ENCODE measurements at regions not wholly inside any gene's neighbourhood (a gene's known extent, or its start where the extent isn't known, plus 50 kb on each side); places are given as distances from the start of the nearest gene placed in this dataset.

- H4K91ac ChIP-seq (ENCODE audit: insufficient read length, low read depth, low read length): no peak overlapping the region
- H3K23me2 ChIP-seq (ENCODE audit: insufficient read length, low read depth, low read length, poor library complexity, severe bottlenecking): no peaks in the 10 kb centered on the region
- H3K9ac ChIP-seq (ENCODE audit: extremely low read depth, insufficient read length, low read length): no peak overlapping the region
Observed at GRCh38 chr4:98746530-98746929, 88.1 kb upstream of the TSPAN5 start.

More at GRCh38 chr4:98746530-98746929, 88.1 kb upstream of the TSPAN5 start:
- no peaks in the 10 kb centered on the region for H3K79me1 ChIP-seq (ENCODE audit: insufficient read depth, low read depth, low read length, poor library complexity, severe bottlenecking)
- H3K4me2 ChIP-seq (ENCODE audit: insufficient read depth, insufficient read length, low read length): no peak overlapping the region
- H2BK15ac ChIP-seq (ENCODE audit: low read depth, low read length): no peak overlapping the region
- no peak overlapping the region for H3K27ac ChIP-seq (ENCODE audit: insufficient read length, low read depth, low read length)
- WGBS (ENCODE audit: extremely low coverage, insufficient read length, low lambda C conversion rate): no CpG with 5 or more reads among the region's 1 CpG
- H2BK20ac ChIP-seq (ENCODE audit: low read depth, low read length, poor library complexity, severe bottlenecking): no peak overlapping the region
- no peak overlapping the region for H3K14ac ChIP-seq (ENCODE audit: insufficient read depth, low read length)
- no peak overlapping the region for H2AK5ac ChIP-seq (ENCODE audit: insufficient read length, low read length)
- H3K4me3 Mint-ChIP-seq: no peak overlapping the region
- H3K23ac ChIP-seq (ENCODE audit: insufficient read length, low read depth, low read length): no peak overlapping the region
- no peak overlapping the region for H2AFZ ChIP-seq (ENCODE audit: low read length)
- no peak overlapping the region for H2BK120ac ChIP-seq (ENCODE audit: low read depth, low read length, poor library complexity, severe bottlenecking)
- H3K4me1 Mint-ChIP-seq: peaks cover 13 to 17% of the 10 kb centered on the region in 2 experiments
- H3K27me3 ChIP-seq (ENCODE audit: insufficient read depth, low read length): no peaks in the 10 kb centered on the region
- no peak overlapping the region for H3K27ac Mint-ChIP-seq
- no peak for DNase-seq
- H4K5ac ChIP-seq (ENCODE audit: insufficient read length, low read depth, low read length): no peak overlapping the region
- no peak for TF ChIP-seq CTCF (conservative IDR thresholded peaks at IDR 0.05)
- H3T11ph ChIP-seq (ENCODE audit: low read length): no peak overlapping the region
- no peaks in the 10 kb centered on the region for H3K79me2 ChIP-seq (ENCODE audit: insufficient read depth, low read length)
- no peak overlapping the region for H3K56ac ChIP-seq (ENCODE audit: insufficient read length, low read depth, low read length)
- H3K9me3 ChIP-seq (ENCODE audit: control insufficient read depth, low read depth, low read length): no peaks in the 10 kb centered on the region
- peaks cover 2% of the 10 kb centered on the region; the same call in 1 of the 2 replicates for H3K27me3 Mint-ChIP-seq (ENCODE audit: low read depth)
- peak overlapping the region; percentile 4 for H2BK12ac ChIP-seq (ENCODE audit: insufficient read length, low read depth, low read length)
- H3K9me3 Mint-ChIP-seq: no peaks in the 10 kb centered on the region
- H4K8ac ChIP-seq (replicated peaks; ENCODE audit: insufficient read length, low read depth, low read length): no peak overlapping the region
- no peaks in the 10 kb centered on the region for H3K4me1 ChIP-seq (ENCODE audit: insufficient read depth, low read length)
- no peaks in the 10 kb centered on the region; a peak in 1 of 7 replicates for H3K36me3 Mint-ChIP-seq (ENCODE audit: insufficient read depth in 1 of 3, low read depth in 3 of 3)
- no peak overlapping the region for H3K18ac ChIP-seq (ENCODE audit: insufficient read length, low read depth, low read length)
- H2BK5ac ChIP-seq (ENCODE audit: insufficient read length, low read length): no peak overlapping the region
- no peak overlapping the region for H3K4ac ChIP-seq (ENCODE audit: low read depth, low read length)
- no peaks in the 10 kb centered on the region for H4K20me1 ChIP-seq (ENCODE audit: control insufficient read depth, insufficient read depth, insufficient read length)

All from H9 (cell line).